OCI-M1 (cell line): ENCODE measurements at regions not wholly inside any gene's neighbourhood (a gene's known extent, or its start where the extent isn't known, plus 50 kb on each side); places are given as distances from the start of the nearest gene placed in this dataset.
"Not testable (repeated sequence)": the region's sequence is repeated elsewhere in the genome, so short reads cannot be mapped to it uniquely, and the experiment has no call there.

Experiments
- DNase-seq: peaks from one replicate; lab custom pipeline; 2025; lab: John Stamatoyannopoulos, UW

DNA sequence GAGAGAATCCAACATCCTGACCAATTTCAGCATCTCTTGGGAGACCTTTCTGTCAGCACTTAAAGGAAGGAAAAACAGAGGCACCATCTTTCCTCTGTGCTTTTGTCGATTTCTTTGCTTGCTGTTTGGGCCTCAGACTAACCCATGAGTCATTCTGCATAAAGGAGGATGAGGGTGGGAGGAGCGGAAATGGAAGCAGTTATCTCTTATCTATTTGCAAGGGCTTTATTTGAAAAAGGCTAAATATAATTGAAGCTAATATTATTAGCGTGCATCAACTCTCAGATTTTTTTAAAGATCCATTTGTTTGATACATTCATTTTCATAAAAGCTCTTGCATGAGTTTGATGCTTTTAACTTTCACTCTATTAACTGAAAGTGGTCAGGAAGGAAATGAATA lies 72.9 kb downstream of the ZNF622 start:
- peak; percentile 3 for DNase-seq

DNA sequence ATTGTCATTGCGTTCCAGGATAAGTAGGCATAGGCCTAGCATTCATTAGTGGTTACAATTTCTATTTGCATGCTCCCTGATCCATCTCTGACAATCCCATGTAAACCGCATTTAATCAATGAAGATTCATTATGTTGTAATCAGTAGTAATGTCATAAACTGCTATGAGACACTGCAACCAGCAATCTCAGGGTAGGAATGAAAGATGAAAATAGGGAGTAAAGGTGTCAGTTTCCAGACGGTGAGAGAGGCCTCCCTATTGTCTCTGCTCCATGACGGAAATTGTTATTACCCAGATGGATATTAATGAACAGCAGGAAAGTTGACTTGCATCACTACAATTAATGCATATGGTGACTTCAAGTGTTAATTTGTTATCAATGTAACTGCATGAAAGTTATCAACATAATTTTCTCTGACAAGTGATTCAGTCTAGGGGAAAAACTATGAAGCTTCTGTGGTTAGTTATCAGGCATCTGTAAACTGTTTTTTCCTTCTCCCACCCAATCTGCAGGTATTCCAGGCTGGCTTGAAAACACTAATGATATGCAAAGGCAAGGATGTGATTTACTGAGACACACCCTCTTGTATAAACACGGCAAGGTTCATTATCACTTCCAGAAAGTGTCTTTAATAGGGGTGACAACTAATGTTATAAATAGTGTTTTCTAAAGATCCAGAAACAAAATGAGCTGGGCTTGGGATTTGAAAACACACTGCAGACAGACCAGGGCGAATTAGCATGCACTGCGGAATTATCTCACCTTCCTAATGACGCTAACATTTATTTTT lies 73.5 kb downstream of the ZNF622 start:
- DNase-seq, result no peak

DNA sequence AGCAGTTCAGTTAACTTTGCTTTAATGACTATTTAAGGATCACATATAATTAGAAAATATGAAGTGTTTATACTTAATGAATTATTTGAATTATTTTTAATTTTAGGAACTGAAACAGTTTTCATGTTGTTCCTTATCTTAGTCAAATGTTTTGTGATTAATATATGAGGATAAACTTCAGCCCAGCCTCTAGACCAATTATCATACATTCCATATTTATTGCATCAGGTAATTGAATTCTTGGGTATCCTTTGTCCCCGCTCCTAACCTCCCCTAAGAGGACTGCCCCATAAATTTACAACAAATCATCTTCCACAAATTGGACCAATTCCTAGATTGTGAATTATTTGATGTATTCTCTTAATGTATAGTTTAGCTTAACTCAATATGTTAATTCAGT lies 74.8 kb downstream of the ZNF622 start:
- DNase-seq, result no peak

DNA sequence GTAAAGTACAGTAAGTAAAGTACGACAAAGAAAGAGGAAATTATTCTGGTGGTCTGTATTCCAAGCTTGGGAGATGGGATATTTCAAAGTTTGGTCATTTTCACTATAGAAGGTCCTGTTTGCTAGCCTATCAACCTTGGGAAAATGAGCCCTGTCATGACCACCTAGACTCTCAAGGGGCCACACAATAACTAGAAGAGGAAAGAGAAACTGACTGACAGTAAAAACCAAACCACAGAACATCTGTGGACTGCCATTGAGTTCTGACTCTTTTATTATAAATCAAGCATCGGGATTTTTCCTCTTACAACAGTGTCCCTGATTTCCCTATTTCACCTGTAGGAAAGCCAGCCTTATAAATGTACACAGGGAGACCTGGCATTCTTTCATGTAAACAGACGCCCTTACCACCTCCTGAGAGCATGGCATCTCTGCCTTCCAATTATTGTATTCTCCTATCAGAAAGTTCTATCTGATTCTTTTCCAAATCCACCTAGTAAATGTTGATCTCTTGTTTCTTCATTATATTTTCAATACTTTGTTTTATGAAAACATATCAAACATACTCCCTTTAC lies 80.0 kb downstream of the ZNF622 start:
- DNase-seq, result no peak

DNA sequence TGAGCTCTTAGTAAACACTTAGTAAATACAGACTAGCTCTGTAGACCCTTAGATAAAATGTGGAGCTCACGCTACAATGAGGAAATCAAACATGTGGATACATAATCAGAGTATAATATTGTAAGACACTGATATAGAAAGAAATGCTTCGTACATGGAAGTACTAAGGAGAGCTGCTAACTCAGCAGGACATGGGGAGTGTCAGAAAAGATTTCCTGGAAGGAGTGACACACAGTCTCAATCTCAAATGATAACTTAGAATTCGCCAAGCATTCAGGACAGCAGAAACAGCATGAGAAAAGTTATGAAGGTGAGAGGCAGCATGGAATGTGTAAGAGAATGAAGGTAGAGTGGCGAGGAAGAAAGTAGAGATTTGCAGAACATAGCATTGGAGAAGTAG lies 80.8 kb downstream of the ZNF622 start:
- no peak for DNase-seq

DNA sequence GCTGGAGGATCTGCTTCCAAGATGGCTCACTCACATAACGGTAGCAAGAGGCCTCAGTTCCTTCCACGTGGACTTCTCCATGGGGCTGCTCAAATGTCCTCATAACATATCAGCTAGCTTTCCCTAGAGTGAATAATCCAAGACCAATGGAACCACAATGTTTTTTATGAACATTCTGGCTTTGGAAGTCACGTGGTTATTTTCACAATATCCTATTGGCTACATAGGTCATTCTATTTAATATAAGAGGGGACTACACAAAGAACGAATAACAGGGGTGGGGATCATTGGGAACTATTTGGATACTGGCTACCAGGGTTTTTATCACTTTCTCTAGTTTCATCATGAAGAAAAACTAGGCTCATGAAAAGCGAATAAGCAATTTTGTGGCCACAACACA lies 81.4 kb downstream of the ZNF622 start:
- DNase-seq, result no peak

DNA sequence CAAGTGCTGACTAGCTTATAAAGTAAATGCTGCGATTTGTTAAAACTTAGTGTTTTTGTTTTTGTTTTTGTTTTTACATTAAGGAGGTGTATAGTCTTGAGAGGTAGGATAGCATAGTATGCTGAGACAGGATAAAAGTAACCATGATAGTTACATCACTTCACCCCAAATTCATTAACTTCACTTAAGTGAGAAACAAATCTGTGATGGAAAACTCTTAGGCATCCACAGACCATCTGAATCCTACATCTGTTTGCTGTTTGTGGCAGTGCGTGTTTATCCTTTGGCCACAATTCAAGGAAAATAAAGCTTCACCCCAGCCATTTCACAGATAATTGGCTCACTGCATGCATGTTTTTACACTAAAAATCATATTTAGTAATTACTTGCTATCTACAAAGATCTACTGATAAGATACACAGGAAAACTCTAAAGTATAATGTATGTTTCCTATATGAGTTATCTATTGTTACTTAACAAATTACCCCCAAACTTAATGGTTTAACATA lies 82.0 kb downstream of the ZNF622 start:
- no peak for DNase-seq

DNA sequence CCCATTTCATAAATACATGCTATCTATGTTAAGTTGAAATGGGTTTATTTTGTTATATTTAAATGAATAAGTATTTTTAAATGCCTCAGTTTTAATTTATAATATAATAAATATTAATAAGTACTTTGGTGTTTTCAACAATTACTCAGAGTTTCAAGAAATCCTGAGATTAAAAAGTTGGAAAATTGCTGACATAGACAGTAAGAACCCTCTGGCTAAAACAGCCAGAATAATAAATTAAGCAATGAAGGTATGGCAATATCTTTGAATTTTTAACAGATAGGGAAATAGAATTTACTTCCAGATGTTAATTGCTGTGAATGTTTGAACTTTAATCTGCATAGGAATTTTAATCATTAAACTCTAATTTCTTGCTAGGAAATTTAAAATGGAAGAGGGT lies 83.6 kb downstream of the ZNF622 start:
- DNase-seq, result no peak

DNA sequence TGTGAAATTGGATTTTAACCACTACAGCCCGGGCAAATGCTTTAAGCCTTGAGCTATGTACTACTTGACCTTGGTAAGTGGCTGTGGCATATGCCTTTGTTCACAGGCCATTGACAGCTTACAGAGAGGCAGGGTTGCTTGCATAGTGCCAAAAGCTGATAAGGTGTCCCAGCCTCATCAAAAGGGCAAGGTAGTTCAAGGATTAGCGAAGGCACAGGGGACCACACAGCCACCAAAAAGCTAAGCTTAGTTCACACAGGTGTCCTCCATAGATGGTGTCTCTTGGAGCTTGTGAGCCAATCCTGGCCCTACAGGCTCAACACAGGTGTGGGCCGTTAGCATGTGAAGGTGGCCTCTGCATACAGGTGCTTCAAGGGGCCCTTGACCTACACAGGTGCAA lies 86.8 kb downstream of the ZNF622 start:
- DNase-seq, result no peak

DNA sequence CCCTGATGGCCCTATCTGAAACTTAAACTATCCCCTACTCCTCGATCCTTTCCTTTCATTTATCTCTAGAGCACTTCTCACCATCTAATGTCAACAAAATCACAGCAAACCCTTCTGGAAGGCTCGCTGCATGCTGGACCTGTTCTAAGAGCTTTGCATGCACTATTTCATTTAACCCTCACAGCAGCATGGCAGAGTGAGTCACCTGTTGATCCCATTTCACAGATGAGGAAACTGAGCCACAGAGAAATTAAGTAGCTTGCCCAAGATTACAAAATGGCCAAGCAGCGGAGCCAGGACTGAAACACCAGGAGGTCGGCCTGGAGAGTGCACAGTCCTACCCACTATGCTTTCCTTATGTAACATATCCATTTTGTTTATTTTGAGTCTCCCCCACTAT lies 93.1 kb downstream of the ZNF622 start:
- no peak for DNase-seq

DNA sequence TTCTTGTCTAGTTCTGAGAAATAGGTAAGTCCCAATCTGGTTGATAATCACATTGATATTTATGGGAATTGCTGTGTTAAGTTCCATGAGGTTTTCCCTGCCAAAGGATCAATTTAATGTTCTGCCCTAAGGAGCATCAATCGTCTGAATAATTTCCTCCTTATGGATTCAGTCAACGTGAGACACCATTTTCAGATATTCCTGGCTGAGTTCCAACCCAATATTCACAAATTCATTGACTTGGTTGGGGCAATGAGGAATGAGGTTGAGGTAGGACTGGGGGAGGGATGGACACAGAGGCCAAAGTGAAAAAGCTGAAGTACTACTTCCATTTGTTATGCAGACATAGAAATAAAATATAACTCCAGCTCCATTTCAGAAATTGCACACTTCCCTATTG lies 99.1 kb downstream of the ZNF622 start:
- no peak for DNase-seq

DNA sequence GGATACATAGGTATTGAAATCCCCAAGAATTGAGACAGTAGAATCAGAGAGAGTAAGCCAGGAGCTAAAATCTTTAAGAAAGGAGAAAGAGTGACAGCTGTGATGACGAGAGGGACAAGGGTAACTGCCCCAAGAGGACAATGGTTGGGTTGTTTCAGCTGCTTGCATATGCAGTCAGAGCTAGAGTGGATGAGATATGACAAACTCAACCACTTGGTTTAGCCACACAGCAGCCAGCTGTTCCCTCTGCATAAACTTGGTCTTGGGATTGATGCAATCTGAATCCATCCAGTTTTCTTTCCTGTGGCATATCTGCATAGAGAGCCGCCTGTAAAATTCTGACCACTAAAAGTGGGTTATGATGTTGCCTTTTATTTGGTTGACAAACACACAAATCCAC lies 100.7 kb downstream of the ZNF622 start:
- DNase-seq, result no peak

DNA sequence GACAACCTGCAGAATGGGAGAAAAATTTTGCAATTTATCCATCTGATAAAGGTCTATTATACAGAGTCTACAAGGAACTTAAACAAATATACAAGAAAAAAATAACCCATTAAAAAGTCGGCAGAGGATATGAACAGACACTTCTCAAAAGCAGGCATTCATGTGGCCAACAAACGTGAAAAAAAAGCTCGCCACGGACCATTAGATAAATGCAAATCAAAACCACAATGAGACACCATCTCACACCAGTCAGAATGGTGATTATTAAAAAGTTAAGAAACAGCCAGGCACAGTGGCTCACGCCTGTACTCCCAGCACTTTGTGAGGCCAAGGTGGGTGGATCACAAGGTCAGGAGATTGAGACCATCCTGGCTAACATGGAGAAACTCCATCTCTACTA lies 112.2 kb downstream of the ZNF622 start:
- DNase-seq, result not testable (repeated sequence)

DNA sequence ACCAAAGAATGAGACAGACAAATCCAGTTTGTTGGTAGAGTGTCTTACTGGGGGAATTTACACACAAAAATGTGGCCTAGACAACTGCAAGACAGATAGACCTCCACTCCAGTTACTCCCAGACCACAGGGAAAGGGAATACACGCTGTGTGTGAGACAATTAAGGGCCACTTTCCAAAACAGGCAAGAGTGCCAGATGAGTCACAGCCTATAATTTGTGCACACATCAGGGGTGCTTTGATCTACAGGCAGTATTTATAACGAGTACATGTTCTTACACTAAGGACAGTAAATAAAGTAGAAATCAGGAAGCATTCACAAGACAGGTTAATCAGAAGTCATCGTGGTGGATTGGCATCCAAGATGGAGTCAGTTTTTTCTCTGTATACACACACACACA lies 114.8 kb downstream of the ZNF622 start:
- no peak for DNase-seq

DNA sequence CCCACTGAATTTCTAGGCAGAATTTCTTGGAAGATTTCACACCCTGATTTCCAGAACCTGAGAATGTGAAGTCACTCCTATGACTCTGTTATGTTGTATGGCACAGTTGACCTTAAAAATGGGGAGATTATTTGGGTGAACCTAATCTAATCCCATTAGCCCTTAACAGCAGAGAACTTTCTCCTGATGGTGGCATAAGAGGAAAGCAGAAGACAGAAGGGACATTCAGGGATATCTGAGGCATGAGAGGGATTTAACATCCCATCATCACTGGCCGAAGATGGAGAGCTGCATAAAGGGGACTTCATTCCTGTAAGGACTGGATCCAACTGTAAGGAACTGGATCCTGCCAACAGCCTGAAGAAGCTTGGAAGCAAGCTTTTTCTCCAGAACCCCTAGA lies 119.2 kb downstream of the ZNF622 start:
- no peak for DNase-seq

DNA sequence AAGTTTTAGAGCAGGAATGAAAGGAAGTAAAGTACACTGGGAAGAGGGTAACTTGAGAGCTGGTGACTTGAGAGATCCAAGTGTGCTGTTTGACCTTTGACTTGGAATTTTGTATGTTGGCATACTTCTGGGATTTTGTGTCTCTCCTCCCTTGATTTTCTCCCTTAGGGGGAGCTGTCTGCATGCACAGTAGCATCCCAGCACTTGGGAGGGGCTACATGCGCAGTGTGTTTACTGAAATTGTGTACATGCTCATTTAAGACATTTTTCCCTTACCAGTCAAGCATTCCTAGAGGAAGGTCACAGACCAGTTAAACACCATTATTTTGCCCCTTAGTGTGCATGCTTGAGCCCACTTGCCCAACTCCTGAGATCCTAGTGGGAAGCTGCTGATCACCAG lies 120.1 kb downstream of the ZNF622 start:
- DNase-seq, result peak; percentile 2

DNA sequence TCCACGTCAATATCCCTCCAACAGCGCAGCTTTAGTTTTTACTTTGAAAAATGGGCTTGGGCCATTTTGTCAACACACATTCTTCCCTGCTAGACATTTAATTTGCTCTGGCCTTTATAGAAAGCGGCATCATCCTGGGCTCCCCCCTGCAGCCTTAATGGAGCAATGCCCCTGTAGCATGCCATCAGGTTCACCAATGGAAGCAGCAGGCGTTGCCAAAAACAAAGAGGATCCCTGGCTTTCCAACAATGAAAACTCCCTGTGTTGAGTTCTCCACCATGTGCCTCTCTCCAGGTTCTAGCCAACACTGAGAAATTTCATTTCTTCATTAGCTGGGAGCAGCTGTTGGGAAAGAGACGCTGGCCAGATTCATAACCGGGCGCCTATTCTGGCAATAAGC lies 139.5 kb downstream of the ZNF622 start:
- no peak for DNase-seq

DNA sequence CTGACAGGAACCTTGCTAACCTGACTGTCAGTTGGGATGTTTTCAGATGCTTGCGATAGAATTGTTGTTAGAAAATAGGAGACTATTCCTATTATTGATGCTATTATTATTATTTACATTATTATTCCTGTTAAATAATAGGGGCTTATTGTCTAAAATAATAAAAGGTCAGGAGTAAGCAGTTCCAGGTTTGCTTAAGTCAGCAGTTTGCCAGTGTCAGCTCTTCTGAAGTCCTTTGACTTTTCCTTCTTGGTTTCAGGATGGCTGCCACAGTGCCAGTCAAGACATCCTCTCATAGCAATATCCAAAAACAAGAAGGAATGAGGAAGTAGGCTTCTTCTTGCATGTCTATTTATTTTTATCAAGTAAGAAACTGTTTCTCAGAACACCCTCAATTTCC lies 141.7 kb upstream of the MARCHF11 start:
- peak; percentile 42 for DNase-seq

DNA sequence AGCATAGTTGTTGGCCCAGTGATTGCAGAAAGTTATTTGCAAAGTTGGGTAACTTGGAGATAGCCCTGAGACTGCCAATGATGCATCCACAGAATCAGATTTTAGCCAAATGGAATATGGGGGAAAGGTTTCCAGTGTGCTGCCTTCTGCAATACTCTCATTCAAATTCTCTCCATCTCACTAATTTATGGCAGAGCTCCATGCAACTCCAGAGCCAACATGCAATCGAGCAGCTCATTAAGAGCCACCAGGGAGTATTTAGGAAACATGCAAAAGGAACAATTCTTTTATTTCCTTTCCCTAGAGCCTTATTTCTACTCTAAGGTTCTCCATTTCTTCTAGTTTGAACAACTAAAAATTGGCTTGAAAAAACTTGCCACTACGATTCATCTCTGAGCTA lies 135.9 kb upstream of the MARCHF11 start:
- no peak for DNase-seq

DNA sequence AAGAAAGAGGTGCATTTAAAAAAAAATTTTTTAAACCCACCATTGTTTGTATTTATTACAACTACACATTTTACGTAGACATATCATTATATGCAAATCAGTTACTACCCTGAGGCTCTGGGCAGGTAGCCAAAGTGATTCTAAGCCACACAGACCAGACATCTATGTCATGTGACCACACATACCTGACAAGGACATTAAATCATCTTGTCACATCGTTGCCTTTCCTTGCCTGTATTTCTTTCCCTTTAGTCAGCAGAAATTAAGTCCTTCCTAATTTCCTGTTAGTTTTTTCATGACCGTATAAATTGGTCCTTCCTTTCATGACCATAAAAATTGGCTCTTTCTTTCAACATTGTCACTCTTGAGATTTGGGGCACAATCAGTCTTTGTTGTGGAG lies 134.2 kb upstream of the MARCHF11 start:
- DNase-seq, result no peak

DNA sequence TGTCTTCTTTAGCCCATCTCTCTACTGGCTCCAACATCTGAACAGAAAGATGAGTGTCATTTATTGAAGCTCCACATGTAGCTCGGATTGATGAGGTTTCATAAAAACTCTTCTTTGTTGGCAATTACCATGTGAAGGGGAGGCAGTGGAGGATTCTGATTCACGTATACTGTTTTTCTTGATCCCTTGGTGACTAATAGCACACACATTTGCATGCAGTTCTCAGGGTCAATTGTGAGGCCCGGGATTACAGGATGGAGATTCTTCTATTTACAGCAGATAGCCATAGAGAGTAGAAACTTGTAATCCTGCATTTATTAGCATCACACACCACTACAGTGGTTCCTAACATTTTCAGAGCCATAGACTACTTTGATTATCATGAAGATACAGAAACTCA lies 133.2 kb upstream of the MARCHF11 start:
- no peak for DNase-seq

DNA sequence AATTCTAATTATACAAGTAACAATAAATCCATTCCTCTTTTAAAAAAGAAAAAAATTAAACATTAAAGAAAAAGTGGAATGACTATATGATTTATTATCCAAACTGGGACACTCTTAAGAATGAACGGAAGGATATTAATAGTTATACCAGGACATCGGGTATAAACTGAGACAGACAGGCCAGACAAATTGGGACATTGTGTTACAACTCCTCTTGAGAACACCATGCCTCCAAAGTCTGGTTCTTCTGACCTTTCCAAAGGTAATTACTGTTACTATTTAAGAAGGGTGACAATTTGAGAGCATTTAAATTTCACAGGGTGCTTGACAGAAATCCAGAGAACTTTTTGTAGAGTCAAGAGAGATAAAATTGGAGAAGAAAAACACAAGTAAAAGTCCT lies 132.1 kb upstream of the MARCHF11 start:
- no peak for DNase-seq

DNA sequence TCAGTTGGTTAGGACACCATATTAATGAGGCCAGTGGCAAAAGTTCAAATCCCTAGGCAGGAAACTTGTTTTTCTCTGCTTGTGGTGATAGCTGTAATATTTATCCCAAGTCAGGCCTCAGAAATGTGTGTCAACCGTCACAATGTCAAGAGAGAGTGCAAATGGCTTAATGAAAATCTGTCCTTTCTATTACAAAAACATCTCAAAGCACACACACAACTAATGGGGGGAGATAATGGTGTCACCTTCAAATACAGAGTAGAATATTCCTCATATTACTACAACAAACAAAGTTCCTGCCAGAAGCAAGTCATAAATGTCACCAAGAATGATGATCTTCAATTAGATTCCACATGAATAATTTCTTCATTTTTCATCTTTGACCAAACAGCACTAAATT lies 127.2 kb upstream of the MARCHF11 start:
- DNase-seq, result no peak

DNA sequence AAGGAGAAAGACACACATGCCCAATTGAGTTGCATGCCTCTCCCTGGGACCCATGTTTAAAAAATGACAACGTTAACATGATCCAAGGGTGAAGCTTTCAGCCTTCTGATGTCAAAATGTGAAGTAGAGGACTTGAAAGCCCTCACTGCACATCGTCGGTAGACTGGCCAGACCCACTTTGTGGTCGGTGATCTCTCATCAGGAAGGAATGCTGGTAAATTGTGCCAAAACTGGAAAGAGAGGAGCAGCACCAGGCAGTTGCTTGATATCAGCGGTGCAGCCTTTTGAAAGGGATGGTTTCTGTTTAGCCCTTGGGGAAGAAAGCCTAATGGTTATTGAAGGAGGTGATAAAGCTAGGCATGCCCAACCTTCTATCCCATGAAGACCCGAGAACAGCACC lies 125.3 kb upstream of the MARCHF11 start:
- no peak for DNase-seq
